ENCODE measurements at regions not wholly inside any gene's neighbourhood (a gene's known extent, or its start where the extent isn't known, plus 50 kb on each side); places are given as distances from the start of the nearest gene placed in this dataset.

DNA sequence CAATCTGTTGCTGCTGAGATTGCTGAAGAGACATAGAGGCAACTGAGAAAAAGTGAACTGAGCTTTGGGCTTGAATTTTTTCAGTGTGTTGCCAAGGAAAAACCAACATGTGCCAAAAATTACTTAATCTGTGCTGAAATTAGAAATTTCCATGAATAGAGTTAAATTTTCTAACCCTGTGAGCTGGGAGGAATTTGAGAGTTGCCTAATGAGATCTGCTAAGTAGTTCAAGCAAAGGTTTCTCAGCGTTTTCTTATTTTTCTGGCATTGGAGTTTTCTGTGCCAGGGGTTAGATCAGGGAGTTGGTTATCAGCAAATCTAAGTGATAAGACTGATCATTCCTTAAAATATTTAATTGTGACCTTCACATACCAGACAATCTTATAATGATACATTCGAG, 457.5 kb upstream of the GNPDA2 start:
- TF ChIP-seq TAF1 (IDR thresholded peaks at IDR 0.05; ENCODE audit: low read depth): no peak
- TF ChIP-seq TCF12 (IDR thresholded peaks at IDR 0.05; ENCODE audit: low read depth): no peak
- TF ChIP-seq RAD21 (IDR thresholded peaks at IDR 0.05; ENCODE audit: low read depth): no peak
- TF ChIP-seq, protein P1, sequence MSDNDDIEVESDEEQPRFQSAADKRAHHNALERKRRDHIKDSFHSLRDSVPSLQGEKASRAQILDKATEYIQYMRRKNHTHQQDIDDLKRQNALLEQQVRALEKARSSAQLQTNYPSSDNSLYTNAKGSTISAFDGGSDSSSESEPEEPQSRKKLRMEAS (IDR thresholded peaks at IDR 0.05): no peak
- TF ChIP-seq ZBTB7A (IDR thresholded peaks at IDR 0.05; ENCODE audit: low read depth): no peak
- no peak for TF ChIP-seq USF1 (IDR thresholded peaks at IDR 0.05)
- no peak for TF ChIP-seq EP300 (IDR thresholded peaks at IDR 0.05; ENCODE audit: borderline replicate concordance)
- TF ChIP-seq, protein P2, sequence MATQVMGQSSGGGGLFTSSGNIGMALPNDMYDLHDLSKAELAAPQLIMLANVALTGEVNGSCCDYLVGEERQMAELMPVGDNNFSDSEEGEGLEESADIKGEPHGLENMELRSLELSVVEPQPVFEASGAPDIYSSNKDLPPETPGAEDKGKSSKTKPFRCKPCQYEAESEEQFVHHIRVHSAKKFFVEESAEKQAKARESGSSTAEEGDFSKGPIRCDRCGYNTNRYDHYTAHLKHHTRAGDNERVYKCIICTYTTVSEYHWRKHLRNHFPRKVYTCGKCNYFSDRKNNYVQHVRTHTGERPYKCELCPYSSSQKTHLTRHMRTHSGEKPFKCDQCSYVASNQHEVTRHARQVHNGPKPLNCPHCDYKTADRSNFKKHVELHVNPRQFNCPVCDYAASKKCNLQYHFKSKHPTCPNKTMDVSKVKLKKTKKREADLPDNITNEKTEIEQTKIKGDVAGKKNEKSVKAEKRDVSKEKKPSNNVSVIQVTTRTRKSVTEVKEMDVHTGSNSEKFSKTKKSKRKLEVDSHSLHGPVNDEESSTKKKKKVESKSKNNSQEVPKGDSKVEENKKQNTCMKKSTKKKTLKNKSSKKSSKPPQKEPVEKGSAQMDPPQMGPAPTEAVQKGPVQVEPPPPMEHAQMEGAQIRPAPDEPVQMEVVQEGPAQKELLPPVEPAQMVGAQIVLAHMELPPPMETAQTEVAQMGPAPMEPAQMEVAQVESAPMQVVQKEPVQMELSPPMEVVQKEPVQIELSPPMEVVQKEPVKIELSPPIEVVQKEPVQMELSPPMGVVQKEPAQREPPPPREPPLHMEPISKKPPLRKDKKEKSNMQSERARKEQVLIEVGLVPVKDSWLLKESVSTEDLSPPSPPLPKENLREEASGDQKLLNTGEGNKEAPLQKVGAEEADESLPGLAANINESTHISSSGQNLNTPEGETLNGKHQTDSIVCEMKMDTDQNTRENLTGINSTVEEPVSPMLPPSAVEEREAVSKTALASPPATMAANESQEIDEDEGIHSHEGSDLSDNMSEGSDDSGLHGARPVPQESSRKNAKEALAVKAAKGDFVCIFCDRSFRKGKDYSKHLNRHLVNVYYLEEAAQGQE (IDR thresholded peaks at IDR 0.05; ENCODE audit: low read depth): no peak
- TF ChIP-seq CEBPB (IDR thresholded peaks at IDR 0.05): no peak
- no peak for TF ChIP-seq EGR1 (IDR thresholded peaks at IDR 0.05)

Data from Ishikawa (cell line).